H9 (cell line): ENCODE measurements at regions not wholly inside any gene's neighbourhood (a gene's known extent, or its start where the extent isn't known, plus 50 kb on each side); places are given as distances from the start of the nearest gene placed in this dataset.

ENCODE experiments used
- DNase-seq: peaks from one replicate; pipeline ENCODE4 v3.0.0-alpha.2; 2017
- H2AFZ ChIP-seq: one replicate; pipeline ENCODE4 v1.6.1; 2013; ENCODE audit warnings: mild to moderate bottlenecking, low read length, control low read depth, moderate library complexity
- H2AK5ac ChIP-seq: 2 replicates; pipeline ENCODE4 v1.6.1; 2013; ENCODE audit warnings: low read length, control low read depth, mixed read lengths; ENCODE audit not compliant: insufficient read length
- H2BK120ac ChIP-seq: one replicate; pipeline ENCODE4 v1.6.1; 2013; ENCODE audit warnings: low read depth, mild to moderate bottlenecking, low read length, control low read depth, inconsistent platforms; ENCODE audit not compliant: poor library complexity, severe bottlenecking
- H2BK12ac ChIP-seq: 2 replicates; pipeline ENCODE4 v1.6.1; 2013; ENCODE audit warnings: low read length, control low read depth, mixed read lengths, low read depth; ENCODE audit not compliant: insufficient read length
- H2BK15ac ChIP-seq: 2 replicates; pipeline ENCODE4 v1.6.1; 2013; ENCODE audit warnings: low read depth, low read length, control low read depth
- H2BK20ac ChIP-seq: one replicate; pipeline ENCODE4 v1.6.1; 2013; ENCODE audit warnings: low read depth, mild to moderate bottlenecking, low read length, control low read depth, inconsistent platforms; ENCODE audit not compliant: poor library complexity, severe bottlenecking
- H2BK5ac ChIP-seq: 2 replicates; pipeline ENCODE4 v1.6.1; 2013; ENCODE audit warnings: low read length, control low read depth, mixed read lengths; ENCODE audit not compliant: insufficient read length
- H3K14ac ChIP-seq: 2 replicates; pipeline ENCODE4 v1.6.1; 2013; ENCODE audit warnings: low read length, control low read depth; ENCODE audit not compliant: insufficient read depth
- H3K18ac ChIP-seq: 2 replicates; pipeline ENCODE4 v1.6.1; 2013; ENCODE audit warnings: low read depth, mild to moderate bottlenecking, mixed read lengths, low read length, control low read depth; ENCODE audit not compliant: insufficient read length
- H3K23ac ChIP-seq: 2 replicates; pipeline ENCODE4 v1.6.1; 2013; ENCODE audit warnings: low read length, control low read depth, mixed read lengths, low read depth; ENCODE audit not compliant: insufficient read length
- H3K23me2 ChIP-seq: 2 replicates; pipeline ENCODE4 v1.6.1; 2013; ENCODE audit warnings: low read depth, mild to moderate bottlenecking, mixed read lengths, low read length, control low read depth; ENCODE audit not compliant: insufficient read length, poor library complexity, severe bottlenecking
- H3K27ac ChIP-seq: 2 replicates; pipeline ENCODE4 v1.5.1; 2013; ENCODE audit warnings: low read length, control low read depth, mixed read lengths, low read depth; ENCODE audit not compliant: insufficient read length
- H3K27me3 ChIP-seq: 2 replicates; pipeline ENCODE4 v1.6.1; 2013; ENCODE audit warnings: low read length, control low read depth, inconsistent platforms; ENCODE audit not compliant: insufficient read depth
- H3K4ac ChIP-seq: 2 replicates; pipeline ENCODE4 v1.6.1; 2013; ENCODE audit warnings: low read depth, mild to moderate bottlenecking, control low read depth, inconsistent platforms, low read length, moderate library complexity
- H3K4me1 ChIP-seq: 2 replicates; pipeline ENCODE4 v1.6.1; 2013; ENCODE audit warnings: low read length, control low read depth, inconsistent platforms; ENCODE audit not compliant: insufficient read depth
- H3K4me2 ChIP-seq: 2 replicates; pipeline ENCODE4 v1.6.1; 2013; ENCODE audit warnings: low read length, control low read depth, mixed read lengths; ENCODE audit not compliant: insufficient read length, insufficient read depth
- H3K56ac ChIP-seq: 2 replicates; pipeline ENCODE4 v1.6.1; 2013; ENCODE audit warnings: low read depth, mild to moderate bottlenecking, mixed read lengths, low read length, control low read depth; ENCODE audit not compliant: insufficient read length
- H3K79me1 ChIP-seq: 2 replicates; pipeline ENCODE4 v1.6.1; 2013; ENCODE audit warnings: low read depth, mild to moderate bottlenecking, moderate library complexity, low read length, control low read depth, inconsistent platforms; ENCODE audit not compliant: insufficient read depth, poor library complexity, severe bottlenecking
- H3K79me2 ChIP-seq: 2 replicates; pipeline ENCODE4 v1.6.1; 2013; ENCODE audit warnings: low read length, control low read depth, inconsistent platforms; ENCODE audit not compliant: insufficient read depth
- H3K9ac ChIP-seq: 2 replicates; pipeline ENCODE4 v1.6.1; 2013; ENCODE audit warnings: low read length, control low read depth, mixed read lengths; ENCODE audit not compliant: insufficient read length; ENCODE audit errors: extremely low read depth
- H3K9me3 ChIP-seq: one replicate; pipeline ENCODE4 v1.6.1; 2013; ENCODE audit warnings: low read depth, low read length, inconsistent platforms; ENCODE audit not compliant: control insufficient read depth
- H3T11ph ChIP-seq: one replicate; pipeline ENCODE4 v1.6.1; 2013; ENCODE audit warnings: mild to moderate bottlenecking, low read length, control low read depth, inconsistent platforms
- H4K20me1 ChIP-seq: one replicate; pipeline ENCODE4 v1.6.1; 2013; ENCODE audit not compliant: control insufficient read depth, insufficient read length, insufficient read depth
- H4K5ac ChIP-seq: 2 replicates; pipeline ENCODE4 v1.6.1; 2013; ENCODE audit warnings: low read depth, mild to moderate bottlenecking, mixed read lengths, low read length, control low read depth; ENCODE audit not compliant: insufficient read length
- H4K8ac ChIP-seq: replicated peaks from 2 replicates; pipeline ENCODE4 v1.6.1; 2013; ENCODE audit warnings: low read length, control low read depth, mixed read lengths, low read depth; ENCODE audit not compliant: insufficient read length
- H4K91ac ChIP-seq: 2 replicates; pipeline ENCODE4 v1.6.1; 2013; ENCODE audit warnings: low read depth, mild to moderate bottlenecking, moderate library complexity, mixed read lengths, low read length, control low read depth; ENCODE audit not compliant: insufficient read length
- H3K27ac Mint-ChIP-seq, 3 experiments: 2 replicates in 2 of 3; 3 replicates in 1 of 3; pipeline ENCODE4 v1.8.0; 2020 to 2021; ENCODE audit warnings: mixed read lengths in 3 of 3, mild to moderate bottlenecking in 1 of 3, moderate library complexity in 1 of 3
- H3K27me3 Mint-ChIP-seq: 2 replicates; pipeline ENCODE4 v1.8.0; 2021; ENCODE audit warnings: low read depth, mild to moderate bottlenecking, moderate library complexity, mixed read lengths
- H3K36me3 Mint-ChIP-seq, 3 experiments: 2 replicates in 2 of 3; 3 replicates in 1 of 3; pipeline ENCODE4 v1.8.0; 2020 to 2021; ENCODE audit warnings: low read depth in 3 of 3, mixed read lengths in 3 of 3; ENCODE audit not compliant: insufficient read depth in 1 of 3
- H3K4me1 Mint-ChIP-seq, 2 experiments: 2 replicates each; pipeline ENCODE4 v1.8.0; 2020; ENCODE audit warnings: mixed read lengths in 2 of 2
- H3K4me3 Mint-ChIP-seq, 2 experiments: 2 replicates in 1 of 2; 3 replicates in 1 of 2; pipeline ENCODE4 v1.8.0; 2020 to 2021; ENCODE audit warnings: mild to moderate bottlenecking in 2 of 2, mixed read lengths in 2 of 2, moderate library complexity in 1 of 2
- H3K9me3 Mint-ChIP-seq, 2 experiments: 2 replicates in 1 of 2; 3 replicates in 1 of 2; pipeline ENCODE4 v1.8.0; 2020; ENCODE audit warnings: mild to moderate bottlenecking in 2 of 2, mixed read lengths in 2 of 2, moderate library complexity in 1 of 2
- WGBS: extraction: QIAGEN DNeasy Blood & Tissue Kit; methylation state at CpG from one replicate; pipeline ENCODE4 v1.1.7; 2013; ENCODE audit warnings: missing lambda C conversion rate, low lambda C conversion rate, mixed read lengths; ENCODE audit not compliant: insufficient read length; ENCODE audit errors: extremely low coverage; 5-methylcytosine and 5-hydroxymethylcytosine counted together
- TF ChIP-seq, protein P1 (sequence below): fragments of 200-600 bp; sonication (generic); conservative IDR thresholded peaks from 3 replicates; pipeline ENCODE4 v1.8.0; 2021; ENCODE audit warnings: antibody characterized with exemption, mild to moderate bottlenecking

DNA sequence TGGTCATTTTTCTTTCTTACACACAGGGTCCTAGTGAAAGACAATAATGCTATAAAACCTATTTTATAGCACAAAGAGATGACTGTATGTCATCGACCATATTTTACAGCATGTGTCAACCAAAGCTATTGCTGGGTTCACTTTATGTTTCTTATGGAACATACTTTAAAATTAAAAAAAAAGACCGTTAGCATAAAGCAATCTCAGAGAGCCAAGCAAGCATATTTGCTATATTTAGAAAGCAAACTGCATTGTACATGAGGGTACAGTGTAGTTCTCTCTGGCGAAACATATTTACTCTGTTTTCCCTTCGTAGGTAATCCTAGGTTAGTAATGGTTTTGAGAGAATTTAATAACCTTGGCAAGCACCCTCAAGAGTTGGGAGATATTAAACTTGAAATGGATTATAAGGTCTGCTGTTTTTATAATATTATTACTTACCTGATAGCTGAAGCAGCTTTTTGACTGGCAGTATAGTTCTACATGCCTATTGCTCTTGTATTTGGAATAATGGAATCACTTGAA is 244.2 kb upstream of the POM121L12 start:
- Histone ChIP-seq H4K20me1 (no peaks in the 10 kb centered on the region), H3K27ac (no peak overlapping the region), H3K56ac (no peak overlapping the region), H2BK5ac (no peak overlapping the region), H2BK15ac (no peak overlapping the region), H3K9ac (no peak overlapping the region), H3K79me2 (no peaks in the 10 kb centered on the region), H2BK12ac (no peak overlapping the region), H2BK20ac (no peak overlapping the region), H3K4ac (no peak overlapping the region), H2AK5ac (no peak overlapping the region), H3K4me1 (no peaks in the 10 kb centered on the region), H3K9me3 (no peaks in the 10 kb centered on the region), H3K14ac (no peak overlapping the region), H4K5ac (no peak overlapping the region), H3K27me3 (no peaks in the 10 kb centered on the region), H2AFZ (no peak overlapping the region), H3K4me2 (no peak overlapping the region), H2BK120ac (no peak overlapping the region), H3K79me1 (no peaks in the 10 kb centered on the region), H3K18ac (no peak overlapping the region), H4K91ac (no peak overlapping the region), H3K23ac (no peak overlapping the region), H3T11ph (no peak overlapping the region), H4K8ac (no peak overlapping the region), H3K23me2 (no peaks in the 10 kb centered on the region)
- Mint-ChIP-seq H3K36me3 (peaks cover 0 to 4% (median 0%) of the 10 kb centered on the region in 3 experiments; a peak in 3 of 7 replicates), H3K4me1 (peaks cover 0 to 3% of the 10 kb centered on the region in 2 experiments; a peak in 1 of 4 replicates), H3K4me3 (no peak overlapping the region), H3K27me3 (no peaks in the 10 kb centered on the region), H3K9me3 (peaks cover 3 to 5% of the 10 kb centered on the region in 2 experiments; a peak in 3 of 5 replicates), H3K27ac (no peak overlapping the region)
- TF ChIP-seq, protein P1, sequence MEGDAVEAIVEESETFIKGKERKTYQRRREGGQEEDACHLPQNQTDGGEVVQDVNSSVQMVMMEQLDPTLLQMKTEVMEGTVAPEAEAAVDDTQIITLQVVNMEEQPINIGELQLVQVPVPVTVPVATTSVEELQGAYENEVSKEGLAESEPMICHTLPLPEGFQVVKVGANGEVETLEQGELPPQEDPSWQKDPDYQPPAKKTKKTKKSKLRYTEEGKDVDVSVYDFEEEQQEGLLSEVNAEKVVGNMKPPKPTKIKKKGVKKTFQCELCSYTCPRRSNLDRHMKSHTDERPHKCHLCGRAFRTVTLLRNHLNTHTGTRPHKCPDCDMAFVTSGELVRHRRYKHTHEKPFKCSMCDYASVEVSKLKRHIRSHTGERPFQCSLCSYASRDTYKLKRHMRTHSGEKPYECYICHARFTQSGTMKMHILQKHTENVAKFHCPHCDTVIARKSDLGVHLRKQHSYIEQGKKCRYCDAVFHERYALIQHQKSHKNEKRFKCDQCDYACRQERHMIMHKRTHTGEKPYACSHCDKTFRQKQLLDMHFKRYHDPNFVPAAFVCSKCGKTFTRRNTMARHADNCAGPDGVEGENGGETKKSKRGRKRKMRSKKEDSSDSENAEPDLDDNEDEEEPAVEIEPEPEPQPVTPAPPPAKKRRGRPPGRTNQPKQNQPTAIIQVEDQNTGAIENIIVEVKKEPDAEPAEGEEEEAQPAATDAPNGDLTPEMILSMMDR: no peak
- WGBS: no CpG with 5 or more reads among the region's 4 CpGs
- no peak for DNase-seq
